Limb (tissue), 2 donors: ENCODE measurements at regions not wholly inside any gene's neighbourhood (a gene's known extent, or its start where the extent isn't known, plus 50 kb on each side); places are given as distances from the start of the nearest gene placed in this dataset.
"Not testable (repeated sequence)": the region's sequence is repeated elsewhere in the genome, so short reads cannot be mapped to it uniquely, and the experiment has no call there.

ENCODE experiments used
- DNase-seq, 2 donors: peaks; one replicate each; pipeline ENCODE4 v3.0.0-alpha.2; 2016; ENCODE audit errors: extremely low spot score in 2 of 2

DNA sequence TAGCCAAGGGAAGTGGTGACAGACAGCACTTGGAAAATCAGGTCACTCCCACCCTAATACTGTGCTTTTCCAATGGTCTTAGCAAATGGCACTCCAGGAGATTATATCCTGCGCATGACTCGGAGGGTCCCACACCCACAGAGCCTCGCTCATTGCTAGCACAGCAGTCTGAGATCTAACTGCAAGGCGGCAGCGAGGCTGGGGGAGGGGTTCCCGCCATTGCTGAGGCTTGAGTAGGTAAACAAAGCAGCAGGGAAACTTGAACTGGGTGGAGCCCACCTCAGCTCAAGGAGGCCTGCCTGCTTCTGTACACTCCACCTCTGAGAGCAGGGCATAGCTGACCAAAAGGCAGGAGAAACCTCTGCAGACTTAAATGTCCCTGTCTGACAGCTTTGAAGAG, 53.9 kb upstream of the TLL1 start:
- DNase-seq, result not testable (repeated sequence)
